H1 (cell line): ENCODE measurements at regions not wholly inside any gene's neighbourhood (a gene's known extent, or its start where the extent isn't known, plus 50 kb on each side); places are given as distances from the start of the nearest gene placed in this dataset.
"Not testable (repeated sequence)": the region's sequence is repeated elsewhere in the genome, so short reads cannot be mapped to it uniquely, and the experiment has no call there.

Source experiments
- CTCF ChIP-seq, 3 experiments: IDR thresholded peaks; 1 replicate in 2 of 3; 2 replicates in 1 of 3; pipeline versions ENCODE4 v1.5.1 to v1.6.1; 2011; ENCODE audit warnings: low read length in 3 of 3, mild to moderate bottlenecking in 3 of 3, inconsistent platforms in 2 of 3, low read depth in 1 of 3, moderate library complexity in 1 of 3; ENCODE audit not compliant: insufficient read depth in 1 of 3; ENCODE audit errors: control extremely low read depth in 1 of 3
- POLR2A ChIP-seq, 2 experiments: IDR thresholded peaks; 1 replicate in 1 of 2; 2 replicates in 1 of 2; pipeline ENCODE4 v1.6.1; 2011; ENCODE audit warnings: low read depth in 2 of 2, low read length in 2 of 2, mild to moderate bottlenecking in 2 of 2; ENCODE audit errors: control extremely low read depth in 1 of 2

GRCh38 chr7:79995741-79996140 lies 138.9 kb upstream of the GNAI1 start:
- not testable (repeated sequence) for TF ChIP-seq POLR2A (IDR thresholded peaks at IDR 0.05; ENCODE audit: control extremely low read depth in 1 of 2, low read depth in 2 of 2, low read length in 2 of 2); CTCF (IDR thresholded peaks at IDR 0.05; ENCODE audit: control extremely low read depth in 1 of 3, insufficient read depth in 1 of 3, low read depth in 1 of 3, low read length in 3 of 3)
